ENCODE measurements at regions not wholly inside any gene's neighbourhood (a gene's known extent, or its start where the extent isn't known, plus 50 kb on each side); places are given as distances from the start of the nearest gene placed in this dataset.

DNA sequence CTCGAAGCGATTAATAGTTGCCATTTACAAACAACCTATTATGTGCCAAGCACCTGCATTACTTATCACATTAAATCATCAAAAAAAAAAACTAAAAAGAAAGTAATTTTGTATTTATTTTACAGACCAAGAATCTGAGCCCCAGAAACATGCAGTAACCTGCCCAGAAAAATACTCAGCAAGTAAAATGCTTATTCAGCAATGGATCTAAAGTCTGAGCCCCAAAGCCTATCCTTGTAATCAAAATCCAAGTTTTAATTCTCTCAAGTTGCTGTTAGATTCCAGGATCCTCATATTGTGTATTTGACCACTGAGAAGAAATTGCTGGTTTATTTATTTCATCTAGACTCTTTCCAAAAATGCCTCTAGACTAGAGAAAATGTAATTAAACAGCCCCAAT is 783.3 kb upstream of the API5 start:
- no peak overlapping the region for H3K4me3 ChIP-seq
- in situ Hi-C loops (cut with MboI; ENCODE audit: low pct_ligation_motif_present in 1 of 4, low pct_unique_long_range_greater_than_20kb in 1 of 4, low sequenced_read_pairs in 3 of 4) = loop anchor here in 3 of 4 donors (10.0 to 25.0 kb wide), 2 partner anchors 1064 to 1066 kb away; partner anchors contain the start of gene LRRC4C (in 2 of the 3)
- no peak for DNase-seq
- TF ChIP-seq EP300 (IDR thresholded peaks at IDR 0.05; ENCODE audit: low read depth) (no peak), POLR2AphosphoS5 (IDR thresholded peaks at IDR 0.05) (no peak), POLR2A (IDR thresholded peaks at IDR 0.05) (no peak)
- TF ChIP-seq, protein P1, sequence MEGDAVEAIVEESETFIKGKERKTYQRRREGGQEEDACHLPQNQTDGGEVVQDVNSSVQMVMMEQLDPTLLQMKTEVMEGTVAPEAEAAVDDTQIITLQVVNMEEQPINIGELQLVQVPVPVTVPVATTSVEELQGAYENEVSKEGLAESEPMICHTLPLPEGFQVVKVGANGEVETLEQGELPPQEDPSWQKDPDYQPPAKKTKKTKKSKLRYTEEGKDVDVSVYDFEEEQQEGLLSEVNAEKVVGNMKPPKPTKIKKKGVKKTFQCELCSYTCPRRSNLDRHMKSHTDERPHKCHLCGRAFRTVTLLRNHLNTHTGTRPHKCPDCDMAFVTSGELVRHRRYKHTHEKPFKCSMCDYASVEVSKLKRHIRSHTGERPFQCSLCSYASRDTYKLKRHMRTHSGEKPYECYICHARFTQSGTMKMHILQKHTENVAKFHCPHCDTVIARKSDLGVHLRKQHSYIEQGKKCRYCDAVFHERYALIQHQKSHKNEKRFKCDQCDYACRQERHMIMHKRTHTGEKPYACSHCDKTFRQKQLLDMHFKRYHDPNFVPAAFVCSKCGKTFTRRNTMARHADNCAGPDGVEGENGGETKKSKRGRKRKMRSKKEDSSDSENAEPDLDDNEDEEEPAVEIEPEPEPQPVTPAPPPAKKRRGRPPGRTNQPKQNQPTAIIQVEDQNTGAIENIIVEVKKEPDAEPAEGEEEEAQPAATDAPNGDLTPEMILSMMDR (IDR thresholded peaks at IDR 0.05) = no peak
- WGBS, 2 donors (ENCODE audit: low coverage in 1 of 2) = 75 to 88% methylated on average over 2 of the region's 2 CpGs
- no peaks in the 10 kb centered on the region for H3K36me3 ChIP-seq
- intact Hi-C loops (cut with DNase I; ENCODE audit: low total_unique reads) = no loop called here
- H3K9me3 ChIP-seq = no peaks in the 10 kb centered on the region
- H3K27me3 ChIP-seq = no peaks in the 10 kb centered on the region
- H3K27ac ChIP-seq = no peak overlapping the region
- H3K4me1 ChIP-seq = no peaks in the 10 kb centered on the region

DNA sequence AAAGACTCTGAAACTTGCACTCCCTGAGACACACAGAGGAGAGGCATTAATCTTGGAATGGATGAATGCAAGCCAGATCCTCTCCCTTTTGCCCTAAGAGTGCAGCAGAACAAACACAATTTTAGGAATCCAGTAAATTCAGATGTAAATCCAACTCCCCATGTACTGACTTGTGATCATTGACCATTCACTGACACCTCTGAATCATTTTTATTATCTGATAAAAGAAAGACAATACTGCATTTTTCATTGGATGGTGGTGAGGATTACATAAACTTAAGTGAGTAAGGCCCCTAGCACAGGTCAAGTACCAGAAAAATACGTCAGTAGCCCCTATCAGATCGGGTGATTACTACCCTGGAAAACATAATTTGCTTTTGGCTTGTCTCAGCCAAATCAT is 782.9 kb upstream of the API5 start:
- no peaks in the 10 kb centered on the region for H3K36me3 ChIP-seq
- H3K9me3 ChIP-seq = no peaks in the 10 kb centered on the region
- no peak overlapping the region for H3K4me3 ChIP-seq
- in situ Hi-C loops (cut with MboI; ENCODE audit: low pct_ligation_motif_present in 1 of 4, low pct_unique_long_range_greater_than_20kb in 1 of 4, low sequenced_read_pairs in 3 of 4) = loop anchor here in 3 of 4 donors (10.0 to 25.0 kb wide), 2 partner anchors 1064 to 1067 kb away; partner anchors contain the start of gene LRRC4C (in 2 of the 3)
- DNase-seq = no peak
- TF ChIP-seq POLR2A (IDR thresholded peaks at IDR 0.05) (no peak), EP300 (IDR thresholded peaks at IDR 0.05; ENCODE audit: low read depth) (no peak), POLR2AphosphoS5 (IDR thresholded peaks at IDR 0.05) (no peak)
- TF ChIP-seq, protein P1 (IDR thresholded peaks at IDR 0.05) = no peak
- intact Hi-C loops (cut with DNase I; ENCODE audit: low total_unique reads) = no loop called here
- no peaks in the 10 kb centered on the region for H3K4me1 ChIP-seq
- no peaks in the 10 kb centered on the region for H3K27me3 ChIP-seq
- WGBS, 2 donors (ENCODE audit: low coverage in 1 of 2) = 24 to 39% methylated on average over 2 of the region's 2 CpGs
- H3K27ac ChIP-seq = no peak overlapping the region

DNA sequence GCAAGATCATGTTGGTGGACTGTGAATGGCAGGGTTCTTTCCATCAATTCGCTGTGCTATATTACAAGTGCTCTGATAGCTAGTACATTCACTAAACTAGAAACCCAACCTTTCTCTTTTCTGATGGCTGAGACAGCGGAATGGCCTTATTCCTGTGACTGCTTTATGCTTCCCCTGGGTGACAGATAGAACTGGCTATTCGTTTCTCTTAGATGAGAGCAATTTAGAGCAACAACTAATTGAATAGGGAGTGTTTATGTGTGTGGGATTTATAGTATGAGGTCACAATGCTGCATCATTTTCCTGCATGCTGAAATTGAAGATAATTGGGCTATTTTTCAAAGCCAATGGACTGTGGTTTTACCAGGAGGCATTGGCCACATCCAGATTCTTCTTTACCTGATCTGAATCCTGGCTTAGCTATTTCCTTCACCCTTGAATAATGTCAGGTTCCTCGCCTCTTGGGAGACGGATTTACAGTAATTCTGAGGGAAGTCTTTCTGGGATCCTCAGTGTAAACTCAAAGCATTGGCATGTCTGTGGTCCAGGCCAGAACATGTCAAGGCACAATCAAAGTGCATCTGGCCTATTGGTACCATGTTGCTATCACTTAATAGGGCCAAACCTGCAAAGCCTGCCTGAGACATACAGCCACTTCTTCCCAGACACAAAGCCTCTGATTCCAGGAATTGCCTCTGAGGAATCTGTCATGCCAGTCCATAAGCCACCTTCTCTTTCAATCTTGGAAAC is 775.0 kb upstream of the API5 start:
- no peak overlapping the region for H3K27ac ChIP-seq
- H3K4me3 ChIP-seq = no peak overlapping the region
- no peaks in the 10 kb centered on the region for H3K4me1 ChIP-seq
- H3K36me3 ChIP-seq = no peaks in the 10 kb centered on the region
- DNase-seq = no peak
- H3K27me3 ChIP-seq = no peaks in the 10 kb centered on the region
- intact Hi-C loops (cut with DNase I; ENCODE audit: low total_unique reads) (no loop called here), in situ Hi-C loops (cut with MboI; ENCODE audit: low pct_ligation_motif_present in 1 of 4, low pct_unique_long_range_greater_than_20kb in 1 of 4, low sequenced_read_pairs in 3 of 4) (loop anchor here in 2 of 4 donors (25.0 kb wide), 1 partner anchor 1074 kb away; the partner anchor contains the start of gene LRRC4C (in 2 of the 2))
- 69 to 83% methylated on average over 3 to 5 of the region's 5 CpGs for WGBS, 2 donors (ENCODE audit: low coverage in 1 of 2)
- TF ChIP-seq POLR2AphosphoS5 (IDR thresholded peaks at IDR 0.05) (no peak), POLR2A (IDR thresholded peaks at IDR 0.05) (no peak), EP300 (IDR thresholded peaks at IDR 0.05; ENCODE audit: low read depth) (no peak)
- TF ChIP-seq, protein P1 (IDR thresholded peaks at IDR 0.05) = no peak
- H3K9me3 ChIP-seq = no peaks in the 10 kb centered on the region

DNA sequence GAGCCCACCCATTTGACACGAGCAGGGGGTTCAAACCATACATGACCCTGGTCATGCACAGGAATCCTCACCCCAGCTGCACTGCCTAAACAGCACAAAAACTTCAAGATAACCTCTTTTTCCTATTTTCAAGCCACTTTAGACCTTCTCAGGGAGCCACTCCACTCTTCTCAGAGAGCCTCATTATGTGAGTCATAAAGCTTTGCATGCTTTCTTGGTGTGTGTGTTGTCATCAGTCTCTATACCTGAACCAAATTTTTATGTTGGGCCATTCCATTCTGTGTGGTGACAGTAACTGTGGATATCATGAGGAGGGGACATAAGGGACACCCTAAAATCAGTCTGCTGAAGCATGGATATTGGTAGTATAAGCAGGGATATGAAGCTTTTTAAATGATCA is 769.5 kb upstream of the API5 start:
- intact Hi-C loops (cut with DNase I; ENCODE audit: low total_unique reads) (no loop called here), in situ Hi-C loops (cut with MboI; ENCODE audit: low pct_ligation_motif_present in 1 of 4, low pct_unique_long_range_greater_than_20kb in 1 of 4, low sequenced_read_pairs in 3 of 4) (loop anchor here in 2 of 4 donors (25.0 kb wide), 1 partner anchor 1080 kb away; the partner anchor contains the start of gene LRRC4C (in 2 of the 2))
- no peak for DNase-seq
- H3K4me3 ChIP-seq = no peak overlapping the region
- H3K9me3 ChIP-seq = no peaks in the 10 kb centered on the region
- no peaks in the 10 kb centered on the region for H3K27me3 ChIP-seq
- no peak overlapping the region for H3K27ac ChIP-seq
- TF ChIP-seq POLR2AphosphoS5 (IDR thresholded peaks at IDR 0.05) = no peak
- TF ChIP-seq, protein P1 (IDR thresholded peaks at IDR 0.05) = no peak
- TF ChIP-seq POLR2A (IDR thresholded peaks at IDR 0.05) = no peak
- no peak for TF ChIP-seq EP300 (IDR thresholded peaks at IDR 0.05; ENCODE audit: low read depth)
- WGBS, 2 donors (ENCODE audit: low coverage in 1 of 2) = 50 to 63% methylated on average over 1 of the region's 1 CpG
- H3K4me1 ChIP-seq = no peaks in the 10 kb centered on the region
- H3K36me3 ChIP-seq = no peaks in the 10 kb centered on the region

Data from transverse colon (tissue), 4 donors.